ENCODE measurements at regions not wholly inside any gene's neighbourhood (a gene's known extent, or its start where the extent isn't known, plus 50 kb on each side); places are given as distances from the start of the nearest gene placed in this dataset.
A peak's percentile ranks its signal among the peaks of the same experiment; 100 is the strongest.

DNA sequence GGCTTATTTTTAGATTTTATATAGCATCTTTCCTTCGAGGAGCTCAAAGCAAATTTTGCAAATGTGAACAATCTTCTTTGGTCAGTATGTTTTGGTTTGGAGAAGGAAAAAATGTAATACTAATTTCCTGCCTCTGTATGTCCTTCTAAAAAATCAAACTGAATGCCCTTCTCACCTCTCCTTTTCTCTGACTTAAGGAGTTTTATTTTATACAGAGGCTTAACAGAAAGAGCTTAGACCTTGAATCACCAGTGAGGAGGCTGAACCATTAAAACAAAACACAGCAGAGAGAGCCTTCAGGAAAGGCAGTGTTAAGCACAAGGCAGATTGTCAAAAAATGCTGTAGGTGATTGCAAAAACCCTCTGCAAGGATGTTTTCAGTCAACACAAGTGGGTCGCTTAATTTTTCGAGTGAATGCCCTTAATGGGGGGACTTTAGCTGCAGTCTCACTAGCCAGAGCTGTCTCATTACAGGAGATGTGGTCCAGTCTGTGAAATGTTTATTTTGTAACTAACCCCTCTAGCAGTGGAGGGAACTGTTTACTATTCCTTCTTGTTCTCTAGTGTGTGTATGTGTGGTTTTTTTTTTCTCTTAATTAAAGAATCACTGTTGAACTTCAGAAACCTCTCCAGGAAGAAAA lies 481.3 kb upstream of the CITED2 start:
- ChIA-PET POLR2A (interaction anchor here (1.6 kb wide), 1 partner anchor 30 kb away, joined by 4 read pairs; no protein-coding TSS in a partner anchor), CTCF (ENCODE audit: low intra/inter-chr PET ratio) (no interaction called here)
- FAIRE-seq, result no peak
- in situ Hi-C loops (cut with MboI), result no loop called here
- Histone ChIP-seq H2AFZ (ENCODE audit: low read depth, low read length) (peak overlapping the region; percentile 77), H3K9me1 (ENCODE audit: control insufficient read depth, insufficient read depth, low read length) (no peaks in the 10 kb centered on the region), H3K4me3 (no peak overlapping the region), H3K4me2 (ENCODE audit: insufficient read depth, low read length) (no peak overlapping the region), H3K27ac (ENCODE audit: extremely low read depth, low read depth, low read length) (no peak overlapping the region), H3K36me3 (ENCODE audit: control insufficient read depth, insufficient read depth, low read length) (no peaks in the 10 kb centered on the region), H4K20me1 (replicated peaks; ENCODE audit: control insufficient read depth, insufficient read depth, low read length) (no peaks in the 10 kb centered on the region), H3K9ac (ENCODE audit: insufficient read depth in 1 of 2, low read depth in 2 of 2, low read length in 2 of 2) (no peak overlapping the region), H3K27me3 (ENCODE audit: control insufficient read depth in 2 of 2, insufficient read depth in 2 of 2, low read length in 2 of 2) (no peaks in the 10 kb centered on the region), H3K9me3 (replicated peaks; ENCODE audit: control insufficient read depth, insufficient read depth, low read depth, low read length) (peaks cover 2% of the 10 kb centered on the region; the same call in 1 of the 2 replicates), H3K4me1 (replicated peaks in 1 of 2; ENCODE audit: control insufficient read depth in 2 of 2, insufficient read depth in 2 of 2, low read length in 2 of 2) (no peaks in the 10 kb centered on the region), H3K79me2 (ENCODE audit: control insufficient read depth, insufficient read depth, low read length) (no peaks in the 10 kb centered on the region)
- WGBS (ENCODE audit: insufficient coverage, low coverage, missing lambda C conversion rate), result 18% methylated on average over 3 of the region's 3 CpGs
- BruUV-seq (replicated peaks), result no TSS peak
- intact Hi-C loops (cut with micrococcal nuclease), result no loop called here
- no peak for DNase-seq (ENCODE audit: extremely low read depth in 1 of 4, low spot score in 3 of 4)
- TF ChIP-seq TCF15 (CRISPR knock-in tag; IDR thresholded peaks at IDR 0.05) (no peak), FUS (optimal IDR thresholded peaks at IDR 0.05; ENCODE audit: low read depth, low read length) (no peak), ELK3 (CRISPR knock-in tag; IDR thresholded peaks at IDR 0.05) (no peak)
- TF ChIP-seq, protein P1, sequence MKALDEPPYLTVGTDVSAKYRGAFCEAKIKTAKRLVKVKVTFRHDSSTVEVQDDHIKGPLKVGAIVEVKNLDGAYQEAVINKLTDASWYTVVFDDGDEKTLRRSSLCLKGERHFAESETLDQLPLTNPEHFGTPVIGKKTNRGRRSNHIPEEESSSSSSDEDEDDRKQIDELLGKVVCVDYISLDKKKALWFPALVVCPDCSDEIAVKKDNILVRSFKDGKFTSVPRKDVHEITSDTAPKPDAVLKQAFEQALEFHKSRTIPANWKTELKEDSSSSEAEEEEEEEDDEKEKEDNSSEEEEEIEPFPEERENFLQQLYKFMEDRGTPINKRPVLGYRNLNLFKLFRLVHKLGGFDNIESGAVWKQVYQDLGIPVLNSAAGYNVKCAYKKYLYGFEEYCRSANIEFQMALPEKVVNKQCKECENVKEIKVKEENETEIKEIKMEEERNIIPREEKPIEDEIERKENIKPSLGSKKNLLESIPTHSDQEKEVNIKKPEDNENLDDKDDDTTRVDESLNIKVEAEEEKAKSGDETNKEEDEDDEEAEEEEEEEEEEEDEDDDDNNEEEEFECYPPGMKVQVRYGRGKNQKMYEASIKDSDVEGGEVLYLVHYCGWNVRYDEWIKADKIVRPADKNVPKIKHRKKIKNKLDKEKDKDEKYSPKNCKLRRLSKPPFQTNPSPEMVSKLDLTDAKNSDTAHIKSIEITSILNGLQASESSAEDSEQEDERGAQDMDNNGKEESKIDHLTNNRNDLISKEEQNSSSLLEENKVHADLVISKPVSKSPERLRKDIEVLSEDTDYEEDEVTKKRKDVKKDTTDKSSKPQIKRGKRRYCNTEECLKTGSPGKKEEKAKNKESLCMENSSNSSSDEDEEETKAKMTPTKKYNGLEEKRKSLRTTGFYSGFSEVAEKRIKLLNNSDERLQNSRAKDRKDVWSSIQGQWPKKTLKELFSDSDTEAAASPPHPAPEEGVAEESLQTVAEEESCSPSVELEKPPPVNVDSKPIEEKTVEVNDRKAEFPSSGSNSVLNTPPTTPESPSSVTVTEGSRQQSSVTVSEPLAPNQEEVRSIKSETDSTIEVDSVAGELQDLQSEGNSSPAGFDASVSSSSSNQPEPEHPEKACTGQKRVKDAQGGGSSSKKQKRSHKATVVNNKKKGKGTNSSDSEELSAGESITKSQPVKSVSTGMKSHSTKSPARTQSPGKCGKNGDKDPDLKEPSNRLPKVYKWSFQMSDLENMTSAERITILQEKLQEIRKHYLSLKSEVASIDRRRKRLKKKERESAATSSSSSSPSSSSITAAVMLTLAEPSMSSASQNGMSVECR (CRISPR knock-in tag; IDR thresholded peaks at IDR 0.05), result no peak
- peak; percentile 51 for ATAC-seq

Measured in K562 (cell line).